ENCODE measurements at regions not wholly inside any gene's neighbourhood (a gene's known extent, or its start where the extent isn't known, plus 50 kb on each side); places are given as distances from the start of the nearest gene placed in this dataset.

GRCh38 chr20:21653628-21654027 lies 51.8 kb upstream of the PAX1 start:
- no peaks in the 10 kb centered on the region for H3K4me1 ChIP-seq
- no peak overlapping the region for H3K4me3 ChIP-seq
- H3K36me3 ChIP-seq: no peaks in the 10 kb centered on the region
- no peak overlapping the region for H3K27ac ChIP-seq
- TF ChIP-seq POLR2A (IDR thresholded peaks at IDR 0.05): no peak
- TF ChIP-seq CTCF (IDR thresholded peaks at IDR 0.05): no peak
- no peaks in the 10 kb centered on the region for H3K27me3 ChIP-seq
- H3K9me3 ChIP-seq: no peaks in the 10 kb centered on the region
- DNase-seq: no peak

GRCh38 chr20:21643417-21643816 lies 62.0 kb upstream of the PAX1 start:
- DNase-seq: no peak
- H3K27me3 ChIP-seq: no peaks in the 10 kb centered on the region
- H3K4me3 ChIP-seq: no peak overlapping the region
- no peaks in the 10 kb centered on the region for H3K9me3 ChIP-seq
- no peaks in the 10 kb centered on the region for H3K36me3 ChIP-seq
- no peak for TF ChIP-seq CTCF (IDR thresholded peaks at IDR 0.05)
- TF ChIP-seq POLR2A (IDR thresholded peaks at IDR 0.05): no peak
- no peak overlapping the region for H3K27ac ChIP-seq
- H3K4me1 ChIP-seq: no peaks in the 10 kb centered on the region

GRCh38 chr20:21640556-21640955 lies 64.9 kb upstream of the PAX1 start:
- H3K9me3 ChIP-seq: no peaks in the 10 kb centered on the region
- H3K27ac ChIP-seq: no peak overlapping the region
- no peak for DNase-seq
- H3K4me3 ChIP-seq: no peak overlapping the region
- no peaks in the 10 kb centered on the region for H3K36me3 ChIP-seq
- no peak for TF ChIP-seq POLR2A (IDR thresholded peaks at IDR 0.05)
- no peak for TF ChIP-seq CTCF (IDR thresholded peaks at IDR 0.05)
- no peaks in the 10 kb centered on the region for H3K4me1 ChIP-seq
- no peaks in the 10 kb centered on the region for H3K27me3 ChIP-seq

- Histone ChIP-seq H3K4me1 (no peaks in the 10 kb centered on the region), H3K36me3 (no peaks in the 10 kb centered on the region)
- no peak for TF ChIP-seq POLR2A (IDR thresholded peaks at IDR 0.05)
- no peak for TF ChIP-seq CTCF (IDR thresholded peaks at IDR 0.05)
These were observed 71.6 kb upstream of the PAX1 start for GRCh38 chr20:21633829-21634228.

GRCh38 chr20:21632735-21633053 lies 72.8 kb upstream of the PAX1 start:
- H3K27ac ChIP-seq: no peak overlapping the region
- no peaks in the 10 kb centered on the region for H3K36me3 ChIP-seq
- DNase-seq: no peak
- H3K27me3 ChIP-seq: no peaks in the 10 kb centered on the region
- H3K9me3 ChIP-seq: no peaks in the 10 kb centered on the region
- TF ChIP-seq POLR2A (IDR thresholded peaks at IDR 0.05) (no peak), CTCF (IDR thresholded peaks at IDR 0.05) (no peak)
- H3K4me3 ChIP-seq: no peak overlapping the region
- no peaks in the 10 kb centered on the region for H3K4me1 ChIP-seq

More at GRCh38 chr20:21633829-21634228, 71.6 kb upstream of the PAX1 start:
- H3K27ac ChIP-seq: no peak overlapping the region
- DNase-seq: no peak
- no peaks in the 10 kb centered on the region for H3K9me3 ChIP-seq
- H3K27me3 ChIP-seq: no peaks in the 10 kb centered on the region
- H3K4me3 ChIP-seq: no peak overlapping the region

- no peak for DNase-seq
These were observed 73.3 kb upstream of the PAX1 start for GRCh38 chr20:21632031-21632734.

More at GRCh38 chr20:21632031-21632734, 73.3 kb upstream of the PAX1 start:
- Histone ChIP-seq H3K9me3 (no peaks in the 10 kb centered on the region), H3K27ac (no peak overlapping the region), H3K4me3 (no peak overlapping the region), H3K36me3 (no peaks in the 10 kb centered on the region), H3K27me3 (no peaks in the 10 kb centered on the region), H3K4me1 (no peaks in the 10 kb centered on the region)
- TF ChIP-seq POLR2A (IDR thresholded peaks at IDR 0.05): no peak
- no peak for TF ChIP-seq CTCF (IDR thresholded peaks at IDR 0.05)

Measured in Peyer's patch (tissue), 4 donors.